Parathyroid adenoma (tissue), 2 donors: ENCODE measurements at regions not wholly inside any gene's neighbourhood (a gene's known extent, or its start where the extent isn't known, plus 50 kb on each side); places are given as distances from the start of the nearest gene placed in this dataset.

Source experiments
- H2AFZ ChIP-seq: fragments of 300-600 bp; sonication (generic); one replicate; pipeline ENCODE4 v1.7.0; 2017; ENCODE audit warnings: antibody characterized with exemption, mild to moderate bottlenecking
- H3K27ac ChIP-seq: fragments of 300-600 bp; sonication (generic); one replicate; pipeline ENCODE4 v1.7.0; 2017
- H3K27me3 ChIP-seq: fragments of 300-600 bp; sonication (generic); one replicate; pipeline ENCODE4 v1.7.0; 2017; ENCODE audit warnings: low read length; ENCODE audit not compliant: control insufficient read depth, insufficient read depth
- H3K36me3 ChIP-seq: fragments of 300-600 bp; sonication (generic); one replicate; pipeline ENCODE4 v1.7.0; 2017; ENCODE audit warnings: low read length; ENCODE audit not compliant: control insufficient read depth, insufficient read depth
- H3K4me1 ChIP-seq: fragments of 300-600 bp; sonication (generic); one replicate; pipeline ENCODE4 v1.7.0; 2017; ENCODE audit warnings: control low read depth
- H3K4me2 ChIP-seq: fragments of 300-600 bp; sonication (generic); one replicate; pipeline ENCODE4 v1.7.0; 2017; ENCODE audit warnings: low read length
- H3K4me3 ChIP-seq: fragments of 300-600 bp; sonication (generic); one replicate; pipeline ENCODE4 v1.7.0; 2017; ENCODE audit warnings: low read depth, low read length
- H3K79me2 ChIP-seq: fragments of 300-600 bp; sonication (generic); one replicate; pipeline ENCODE4 v1.7.0; 2017; ENCODE audit warnings: control low read depth
- H3K9ac ChIP-seq: fragments of 300-600 bp; sonication (generic); one replicate; pipeline ENCODE4 v1.7.0; 2017; ENCODE audit warnings: mild to moderate bottlenecking
- H3K9me3 ChIP-seq: fragments of 300-600 bp; sonication (generic); one replicate; pipeline ENCODE4 v1.7.0; 2017; ENCODE audit warnings: low read length; ENCODE audit not compliant: control insufficient read depth
- CTCF ChIP-seq: fragments of 300-600 bp; sonication (generic); IDR thresholded peaks from one replicate; pipeline ENCODE4 v1.7.0; 2017; ENCODE audit warnings: antibody characterized with exemption, mild to moderate bottlenecking
- donor health status: primary hyperparathyroidism.

GRCh38 chr22:49305966-49306631 lies 521.6 kb downstream of the BRD1 start:
- Histone ChIP-seq H3K4me2 (no peak overlapping the region), H3K79me2 (no peaks in the 10 kb centered on the region), H3K36me3 (no peaks in the 10 kb centered on the region), H3K4me1 (no peaks in the 10 kb centered on the region), H3K9ac (no peak overlapping the region), H3K27me3 (no peaks in the 10 kb centered on the region), H3K4me3 (no peak overlapping the region), H2AFZ (no peak overlapping the region), H3K27ac (no peak overlapping the region), H3K9me3 (no peaks in the 10 kb centered on the region)
- no peak for TF ChIP-seq CTCF

DNA sequence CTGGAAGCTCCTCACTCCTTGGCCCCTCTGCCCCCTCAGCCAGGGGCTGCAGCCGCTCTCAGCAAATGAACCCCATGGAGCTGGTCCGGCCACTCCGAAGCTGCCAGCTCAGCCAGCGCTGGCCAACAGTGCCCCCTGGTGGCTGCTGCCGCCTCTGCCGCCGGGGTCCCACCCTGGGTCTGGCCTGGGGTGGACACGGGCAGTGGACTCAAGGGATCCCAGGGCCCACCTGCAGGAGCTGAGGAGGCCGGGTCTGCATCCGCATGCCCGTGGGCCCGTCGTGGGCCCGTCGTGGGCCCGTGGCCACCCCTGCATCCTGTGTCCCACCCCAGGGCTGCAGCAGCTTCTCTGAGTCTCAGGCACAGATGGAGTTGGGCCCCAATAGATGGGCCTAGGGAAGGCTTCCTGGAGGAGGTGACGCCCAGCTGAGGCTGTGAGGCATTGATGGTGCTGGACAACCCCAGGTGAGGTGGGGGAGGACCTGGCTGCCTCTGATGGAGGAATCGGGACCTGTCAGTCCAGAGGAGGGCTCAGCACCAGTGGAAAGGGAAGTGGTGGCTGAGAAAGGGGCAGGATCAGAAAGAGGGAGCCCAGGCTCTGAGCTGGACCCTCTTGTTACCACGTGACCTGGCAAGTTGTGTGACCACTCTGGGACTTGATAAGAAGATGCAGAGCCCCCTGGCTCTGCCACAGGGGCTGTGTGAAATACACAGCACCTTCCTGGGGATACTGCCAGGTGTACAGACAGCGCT lies 522.3 kb downstream of the BRD1 start:
- Histone ChIP-seq H3K9ac (no peak overlapping the region), H3K27me3 (no peaks in the 10 kb centered on the region), H3K27ac (no peak overlapping the region), H3K79me2 (no peaks in the 10 kb centered on the region), H2AFZ (no peak overlapping the region), H3K4me3 (no peak overlapping the region), H3K4me1 (no peaks in the 10 kb centered on the region), H3K9me3 (no peaks in the 10 kb centered on the region), H3K4me2 (peak overlapping the region; percentile 39), H3K36me3 (no peaks in the 10 kb centered on the region)
- peak; percentile 55 for TF ChIP-seq CTCF

- no peak overlapping the region for H3K4me2 ChIP-seq
- no peaks in the 10 kb centered on the region for H3K27me3 ChIP-seq
- no peak overlapping the region for H3K4me3 ChIP-seq
- no peak overlapping the region for H2AFZ ChIP-seq
- H3K9ac ChIP-seq = no peak overlapping the region
- no peaks in the 10 kb centered on the region for H3K4me1 ChIP-seq
- no peak overlapping the region for H3K27ac ChIP-seq
- no peaks in the 10 kb centered on the region for H3K9me3 ChIP-seq
- no peaks in the 10 kb centered on the region for H3K79me2 ChIP-seq
- H3K36me3 ChIP-seq = no peaks in the 10 kb centered on the region
- no peak for TF ChIP-seq CTCF
These were observed 523.8 kb downstream of the BRD1 start for GRCh38 chr22:49303781-49304461.

DNA sequence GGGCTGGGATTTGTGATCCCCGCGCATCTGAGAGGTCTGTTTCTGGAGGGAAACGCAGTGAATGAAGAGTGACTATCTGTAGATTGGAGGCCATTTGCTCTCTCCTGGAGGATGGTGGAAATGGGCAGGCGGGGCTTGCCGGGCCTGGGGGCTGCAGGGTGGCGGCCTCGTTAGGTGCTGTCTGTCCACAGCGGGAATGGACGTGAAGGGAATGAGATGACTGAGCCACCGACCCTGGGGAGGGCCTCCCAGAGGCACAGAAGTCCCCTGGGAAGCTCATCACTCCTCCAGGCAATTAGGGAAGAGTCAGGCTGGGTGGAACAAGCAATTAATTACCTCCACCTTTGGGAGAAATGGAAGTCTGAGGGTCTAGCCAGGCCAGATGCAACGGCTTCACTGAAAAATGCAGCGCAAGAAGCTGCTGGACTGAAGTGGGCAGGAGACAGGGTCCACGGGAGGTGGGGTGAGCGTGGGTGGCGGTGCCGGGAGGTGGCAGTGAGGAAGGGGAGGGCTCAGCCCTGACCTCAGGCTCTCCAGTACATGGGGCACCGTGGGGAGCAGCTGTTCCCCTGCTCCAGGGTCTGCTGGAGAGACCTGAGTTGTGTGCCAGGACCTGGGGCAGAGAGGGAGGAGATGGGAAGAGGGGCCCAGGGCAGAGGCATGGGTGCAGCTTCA lies 524.5 kb downstream of the BRD1 start:
- Histone ChIP-seq H3K27me3 (no peaks in the 10 kb centered on the region), H3K4me3 (no peak overlapping the region), H2AFZ (no peak overlapping the region), H3K27ac (no peak overlapping the region), H3K79me2 (no peaks in the 10 kb centered on the region), H3K4me1 (no peaks in the 10 kb centered on the region), H3K36me3 (no peaks in the 10 kb centered on the region), H3K9ac (no peak overlapping the region), H3K4me2 (no peak overlapping the region), H3K9me3 (no peaks in the 10 kb centered on the region)
- no peak for TF ChIP-seq CTCF
